ENCODE measurements at regions not wholly inside any gene's neighbourhood (a gene's known extent, or its start where the extent isn't known, plus 50 kb on each side); places are given as distances from the start of the nearest gene placed in this dataset.

GRCh38 chr12:93078577-93078976 lies 149.5 kb upstream of the EEA1 start:
- DNase-seq (ENCODE audit: low read depth in 2 of 2) = no peak
- Histone ChIP-seq H4K20me1 (ENCODE audit: control insufficient read depth, extremely low read depth, insufficient read depth, low read length) (no peaks in the 10 kb centered on the region), H3K9me3 (ENCODE audit: control insufficient read depth, insufficient read depth, low read depth, low read length) (no peaks in the 10 kb centered on the region), H3K4me2 (ENCODE audit: extremely low read depth, insufficient read depth, low read length) (no peak overlapping the region), H3K79me2 (ENCODE audit: control insufficient read depth, insufficient read depth, low read length) (no peaks in the 10 kb centered on the region), H3K27ac (ENCODE audit: insufficient read depth, low read length) (no peak overlapping the region), H3K4me1 (ENCODE audit: control insufficient read depth, extremely low read depth, insufficient read depth, low read length) (no peaks in the 10 kb centered on the region), H3K9ac (ENCODE audit: insufficient read depth, low read length) (no peak overlapping the region), H3K36me3 (ENCODE audit: control insufficient read depth, insufficient read depth, low read length) (no peaks in the 10 kb centered on the region), H3K4me3 (replicated peaks in 1 of 4; ENCODE audit: control extremely low read depth in 1 of 4, insufficient read depth in 1 of 4, low read depth in 3 of 4, low read length in 4 of 4) (no peak overlapping the region), H2AFZ (ENCODE audit: low read length) (no peak overlapping the region), H3K27me3 (ENCODE audit: control insufficient read depth, insufficient read depth, low read length) (no peaks in the 10 kb centered on the region)
- TF ChIP-seq EZH2 (IDR thresholded peaks at IDR 0.05; ENCODE audit: low read length, missing control alignments) (no peak), CTCF (conservative IDR thresholded peaks at IDR 0.05 in 1 of 2, IDR thresholded peaks at IDR 0.05 in 1 of 2; ENCODE audit: low read depth in 1 of 2, low read length in 2 of 2) (no peak)

- no peak for DNase-seq (ENCODE audit: low read depth in 2 of 2)
- Histone ChIP-seq H3K27ac (ENCODE audit: insufficient read depth, low read length) (no peak overlapping the region), H2AFZ (ENCODE audit: low read length) (no peak overlapping the region), H3K27me3 (ENCODE audit: control insufficient read depth, insufficient read depth, low read length) (no peaks in the 10 kb centered on the region), H3K9me3 (ENCODE audit: control insufficient read depth, insufficient read depth, low read depth, low read length) (no peaks in the 10 kb centered on the region), H3K36me3 (ENCODE audit: control insufficient read depth, insufficient read depth, low read length) (no peaks in the 10 kb centered on the region), H4K20me1 (ENCODE audit: control insufficient read depth, extremely low read depth, insufficient read depth, low read length) (no peaks in the 10 kb centered on the region), H3K79me2 (ENCODE audit: control insufficient read depth, insufficient read depth, low read length) (no peaks in the 10 kb centered on the region), H3K4me2 (ENCODE audit: extremely low read depth, insufficient read depth, low read length) (no peak overlapping the region), H3K4me1 (ENCODE audit: control insufficient read depth, extremely low read depth, insufficient read depth, low read length) (no peaks in the 10 kb centered on the region), H3K4me3 (replicated peaks in 1 of 4; ENCODE audit: control extremely low read depth in 1 of 4, insufficient read depth in 1 of 4, low read depth in 3 of 4, low read length in 4 of 4) (no peak overlapping the region), H3K9ac (ENCODE audit: insufficient read depth, low read length) (no peak overlapping the region)
- TF ChIP-seq EZH2 (IDR thresholded peaks at IDR 0.05; ENCODE audit: low read length, missing control alignments) = no peak
- TF ChIP-seq CTCF (conservative IDR thresholded peaks at IDR 0.05 in 1 of 2, IDR thresholded peaks at IDR 0.05 in 1 of 2; ENCODE audit: low read depth in 1 of 2, low read length in 2 of 2) = no peak
These were observed 150.2 kb upstream of the EEA1 start for GRCh38 chr12:93079271-93079670.

GRCh38 chr12:93079976-93080375 lies 150.9 kb upstream of the EEA1 start:
- Histone ChIP-seq H3K27me3 (ENCODE audit: control insufficient read depth, insufficient read depth, low read length) (no peaks in the 10 kb centered on the region), H3K4me3 (replicated peaks in 1 of 4; ENCODE audit: control extremely low read depth in 1 of 4, insufficient read depth in 1 of 4, low read depth in 3 of 4, low read length in 4 of 4) (no peak overlapping the region), H3K79me2 (ENCODE audit: control insufficient read depth, insufficient read depth, low read length) (no peaks in the 10 kb centered on the region), H3K4me1 (ENCODE audit: control insufficient read depth, extremely low read depth, insufficient read depth, low read length) (no peaks in the 10 kb centered on the region), H3K27ac (ENCODE audit: insufficient read depth, low read length) (no peak overlapping the region), H3K9me3 (ENCODE audit: control insufficient read depth, insufficient read depth, low read depth, low read length) (no peaks in the 10 kb centered on the region), H3K36me3 (ENCODE audit: control insufficient read depth, insufficient read depth, low read length) (no peaks in the 10 kb centered on the region), H4K20me1 (ENCODE audit: control insufficient read depth, extremely low read depth, insufficient read depth, low read length) (no peaks in the 10 kb centered on the region), H3K4me2 (ENCODE audit: extremely low read depth, insufficient read depth, low read length) (no peak overlapping the region), H3K9ac (ENCODE audit: insufficient read depth, low read length) (no peak overlapping the region), H2AFZ (ENCODE audit: low read length) (no peak overlapping the region)
- no peak for DNase-seq (ENCODE audit: low read depth in 2 of 2)
- no peak for TF ChIP-seq EZH2 (IDR thresholded peaks at IDR 0.05; ENCODE audit: low read length, missing control alignments)
- TF ChIP-seq CTCF (conservative IDR thresholded peaks at IDR 0.05 in 1 of 2, IDR thresholded peaks at IDR 0.05 in 1 of 2; ENCODE audit: low read depth in 1 of 2, low read length in 2 of 2) = no peak
